Liver (tissue), 7 donors: ENCODE measurements at regions not wholly inside any gene's neighbourhood (a gene's known extent, or its start where the extent isn't known, plus 50 kb on each side); places are given as distances from the start of the nearest gene placed in this dataset.
A peak's percentile ranks its signal among the peaks of the same experiment; 100 is the strongest.

Experiments
- DNase-seq: peaks from one replicate; pipeline ENCODE4 v3.0.0-alpha.2; 2017; ENCODE audit warnings: low spot score
- H3K27ac ChIP-seq, 2 donors: one replicate each; pipeline ENCODE4 v1.7.0; 2013; ENCODE audit warnings: inconsistent platforms in 2 of 2, low read length in 2 of 2, control low read depth in 1 of 2, low read depth in 1 of 2, mild to moderate bottlenecking in 1 of 2
- H3K27me3 ChIP-seq, 4 donors: one replicate each; pipeline versions ENCODE4 v1.6.1 to v1.7.0; 2013; ENCODE audit warnings: low read length in 3 of 4, inconsistent platforms in 1 of 4, mild to moderate bottlenecking in 1 of 4, moderate library complexity in 1 of 4; ENCODE audit not compliant: control insufficient read depth in 4 of 4, insufficient read depth in 4 of 4
- H3K36me3 ChIP-seq, 4 donors: one replicate each; pipeline versions ENCODE4 v1.6.1 to v1.7.0; 2013; ENCODE audit warnings: low read length in 3 of 4, mild to moderate bottlenecking in 3 of 4, low read depth in 1 of 4, moderate library complexity in 1 of 4; ENCODE audit not compliant: control insufficient read depth in 4 of 4, insufficient read depth in 3 of 4
- H3K4me1 ChIP-seq, 4 donors: one replicate each; pipeline versions ENCODE4 v1.6.1 to v1.7.0; 2013; ENCODE audit warnings: low read length in 3 of 4, mild to moderate bottlenecking in 3 of 4, moderate library complexity in 1 of 4; ENCODE audit not compliant: control insufficient read depth in 4 of 4, insufficient read depth in 4 of 4
- H3K4me3 ChIP-seq, 3 donors: one replicate each; pipeline versions ENCODE4 v1.6.1 to v1.7.0; 2013; ENCODE audit warnings: low read length in 3 of 3, control low read depth in 1 of 3, low read depth in 1 of 3, mild to moderate bottlenecking in 1 of 3
- H3K9ac ChIP-seq, 2 donors: one replicate each; pipeline ENCODE4 v1.7.0; 2013; ENCODE audit warnings: low read length in 2 of 2, mild to moderate bottlenecking in 2 of 2, moderate library complexity in 2 of 2, control low read depth in 1 of 2, low read depth in 1 of 2
- H3K9me3 ChIP-seq, 4 donors: one replicate each; pipeline versions ENCODE4 v1.6.1 to v1.7.0; 2013; ENCODE audit warnings: low read length in 3 of 4; ENCODE audit not compliant: control insufficient read depth in 4 of 4
- ATF3 ChIP-seq: IDR thresholded peaks from 2 replicates; pipeline ENCODE4 v1.6.1; 2016; ENCODE audit warnings: antibody characterized with exemption
- EGR1 ChIP-seq, 2 donors: IDR thresholded peaks; 2 replicates each; pipeline ENCODE4 v1.6.1; 2016 to 2018; ENCODE audit warnings: antibody characterized with exemption in 2 of 2, low read depth in 2 of 2
- FOXA2 ChIP-seq: IDR thresholded peaks from 2 replicates; pipeline ENCODE4 v1.6.1; 2016; ENCODE audit warnings: antibody characterized with exemption
- HNF4A ChIP-seq, 2 donors: conservative IDR thresholded peaks; 2 replicates each; pipeline ENCODE4 v1.6.1; 2016; ENCODE audit warnings: antibody characterized with exemption in 2 of 2, mild to moderate bottlenecking in 2 of 2
- JUND ChIP-seq, 2 donors: IDR thresholded peaks; 2 replicates each; pipeline ENCODE4 v1.6.1; 2016; ENCODE audit warnings: antibody characterized with exemption in 2 of 2
- MAX ChIP-seq: IDR thresholded peaks from 2 replicates; pipeline ENCODE4 v1.6.1; 2016; ENCODE audit warnings: antibody characterized with exemption
- NR2F2 ChIP-seq: IDR thresholded peaks from 2 replicates; pipeline ENCODE4 v1.6.1; 2016; ENCODE audit warnings: antibody characterized with exemption
- RAD21 ChIP-seq, 2 donors: IDR thresholded peaks; 2 replicates each; pipeline ENCODE4 v1.6.1; 2016; ENCODE audit warnings: antibody characterized with exemption in 2 of 2, mild to moderate bottlenecking in 2 of 2
- REST ChIP-seq: IDR thresholded peaks from 2 replicates; pipeline ENCODE4 v1.6.1; 2016; ENCODE audit warnings: antibody characterized with exemption, mild to moderate bottlenecking
- RXRA ChIP-seq, 2 donors: IDR thresholded peaks; 2 replicates each; pipeline ENCODE4 v1.6.1; 2017 to 2018; ENCODE audit warnings: antibody characterized with exemption in 2 of 2, mild to moderate bottlenecking in 1 of 2
- SP1 ChIP-seq: IDR thresholded peaks from 2 replicates; pipeline ENCODE4 v1.6.1; 2018; ENCODE audit warnings: antibody characterized with exemption, mild to moderate bottlenecking
- TAF1 ChIP-seq: conservative IDR thresholded peaks from 2 replicates; pipeline ENCODE4 v1.6.1; 2016; ENCODE audit warnings: antibody characterized with exemption, mild to moderate bottlenecking
- YY1 ChIP-seq: IDR thresholded peaks from 2 replicates; pipeline ENCODE4 v1.6.1; 2016; ENCODE audit warnings: antibody characterized with exemption, mild to moderate bottlenecking
- ZBTB33 ChIP-seq: IDR thresholded peaks from 2 replicates; pipeline ENCODE4 v1.6.1; 2016; ENCODE audit warnings: antibody characterized with exemption
- WGBS: extraction: QIAGEN DNeasy Blood & Tissue Kit; methylation state at CpG from one replicate; pipeline ENCODE4 v1.1.7; 2013; 5-methylcytosine and 5-hydroxymethylcytosine counted together
- donor health status: healthy.
- donor health status: healthy.
- donor health status: healthy.
- donor health status: healthy.

- TF ChIP-seq REST (no peak), RAD21 (IDR thresholded peaks at IDR 0.05) (peak; percentile 87 to 92), YY1 (no peak), TAF1 (no peak), MAX (no peak), EGR1 (IDR thresholded peaks at IDR 0.05; ENCODE audit: low read depth in 2 of 2) (no peak)
Observed at GRCh38 chr2:88874063-88874657, 182.7 kb downstream of the RPIA start (continued).

GRCh38 chr2:88875736-88876135, 184.3 kb downstream of the RPIA start:
- no peaks in the 10 kb centered on the region for H3K9me3 ChIP-seq
- TF ChIP-seq FOXA2, result no peak
- no peak for TF ChIP-seq ZBTB33
- no peak for TF ChIP-seq RAD21 (IDR thresholded peaks at IDR 0.05)
- TF ChIP-seq REST, result no peak
- no peak for TF ChIP-seq JUND (IDR thresholded peaks at IDR 0.05)
- no peak for TF ChIP-seq EGR1 (IDR thresholded peaks at IDR 0.05; ENCODE audit: low read depth in 2 of 2)
- no peak for TF ChIP-seq TAF1
- TF ChIP-seq ATF3, result no peak
- no peak for TF ChIP-seq YY1
- TF ChIP-seq NR2F2, result no peak
- TF ChIP-seq MAX, result no peak
- no peak for TF ChIP-seq RXRA (IDR thresholded peaks at IDR 0.05)
- no peak for TF ChIP-seq SP1
- no peak for TF ChIP-seq HNF4A (conservative IDR thresholded peaks at IDR 0.05)
- DNase-seq, result no peak
- no peak overlapping the region for H3K4me3 ChIP-seq
- no peak overlapping the region for H3K27ac ChIP-seq
- WGBS, result 54% methylated on average over 3 of the region's 3 CpGs
- H3K36me3 ChIP-seq, result no peaks in the 10 kb centered on the region
- peaks cover 0 to 2% (median 0%) of the 10 kb centered on the region in 4 donors for H3K4me1 ChIP-seq
- no peak overlapping the region for H3K9ac ChIP-seq
- peaks cover 0 to 3% (median 0%) of the 10 kb centered on the region in 4 donors for H3K27me3 ChIP-seq
